ENCODE measurements at regions not wholly inside any gene's neighbourhood (a gene's known extent, or its start where the extent isn't known, plus 50 kb on each side); places are given as distances from the start of the nearest gene placed in this dataset.

DNA sequence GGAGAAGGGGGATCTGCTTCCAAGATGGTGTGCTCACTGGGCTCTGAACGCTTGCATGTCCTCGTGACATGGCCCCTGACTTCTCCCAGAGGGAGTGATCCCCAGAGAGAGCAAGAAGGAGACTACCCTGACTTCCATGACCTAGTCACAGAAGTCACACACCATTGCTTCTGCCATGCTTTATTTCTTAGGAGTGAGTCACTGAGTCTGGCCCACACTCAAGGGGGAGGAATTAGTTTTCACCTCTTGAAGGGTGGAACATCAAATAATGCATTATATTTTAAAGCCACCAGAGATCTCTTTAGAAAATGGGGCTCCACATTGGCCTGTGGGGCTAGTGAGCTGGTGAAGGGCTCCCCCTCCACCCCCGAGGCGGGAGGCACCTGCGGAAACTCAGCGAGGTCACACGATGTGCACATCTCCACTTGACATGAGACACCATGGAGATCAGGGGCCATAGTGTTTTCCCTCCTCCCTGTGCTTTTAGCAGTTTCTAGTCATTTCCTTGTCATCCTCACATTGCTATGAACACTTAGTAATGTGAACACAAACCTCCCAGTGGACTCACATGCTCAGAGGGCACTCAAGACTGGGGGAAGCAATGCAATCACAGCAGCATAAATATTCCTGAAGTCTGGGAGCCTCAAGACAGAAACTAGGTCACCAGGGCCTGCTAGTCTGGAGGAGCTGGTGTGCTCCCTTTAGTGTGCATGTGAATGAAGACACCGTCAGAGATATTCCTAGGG is 87.4 kb upstream of the FZD10 start:
- no peak for DNase-seq

DNA sequence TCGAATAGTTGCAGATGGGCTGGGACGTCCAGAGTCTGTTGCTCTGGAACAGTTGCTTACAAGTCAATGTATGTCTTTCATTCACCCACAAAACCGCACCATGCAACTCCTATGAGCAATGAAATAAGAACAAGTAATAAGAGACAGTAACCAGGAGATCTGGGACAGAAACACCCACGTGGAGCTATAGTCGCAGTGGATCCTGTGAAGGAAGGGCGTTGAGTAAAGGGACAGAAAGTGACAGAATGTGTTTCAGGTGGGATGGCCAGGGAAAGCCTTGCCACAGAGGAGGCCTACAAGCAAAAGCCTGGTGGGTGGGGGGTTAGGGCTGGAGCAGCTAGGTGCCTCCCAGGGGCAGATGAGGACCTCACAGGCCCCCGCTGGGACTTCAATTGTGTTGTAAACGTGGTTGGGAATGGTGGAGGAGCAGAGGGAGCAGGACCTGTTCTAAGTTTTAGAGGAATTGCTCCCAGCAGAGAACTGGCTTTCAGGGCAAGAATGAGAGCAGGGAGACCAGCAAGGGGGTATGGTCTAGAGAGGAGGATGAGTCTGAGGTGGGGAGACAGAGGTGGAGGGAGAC is 86.7 kb upstream of the FZD10 start:
- DNase-seq = no peak

GRCh38 chr12:130076126-130076525 is 86.1 kb upstream of the FZD10 start:
- DNase-seq = no peak

- DNase-seq = no peak
These were observed 85.5 kb upstream of the FZD10 start for GRCh38 chr12:130076752-130077151.

DNA sequence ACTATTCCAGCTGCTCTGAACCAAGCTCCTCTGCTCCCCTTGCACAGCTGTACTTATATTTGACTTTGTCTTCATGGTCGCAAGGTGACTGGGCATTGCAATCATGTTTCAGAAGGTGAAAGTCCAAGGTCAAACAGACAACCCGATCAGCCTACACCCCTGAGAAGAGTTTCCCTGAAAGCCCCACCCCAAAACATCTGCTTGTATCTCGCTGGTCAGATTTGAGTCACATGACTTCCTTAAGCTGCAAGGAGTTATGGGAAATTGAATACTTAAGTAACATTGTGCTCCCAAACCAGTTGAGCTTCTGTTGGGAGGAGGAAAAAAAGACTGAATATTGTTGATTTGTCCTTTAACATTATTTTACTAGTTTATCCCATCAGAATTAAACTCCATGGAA is 83.4 kb upstream of the FZD10 start:
- DNase-seq = no peak

DNA sequence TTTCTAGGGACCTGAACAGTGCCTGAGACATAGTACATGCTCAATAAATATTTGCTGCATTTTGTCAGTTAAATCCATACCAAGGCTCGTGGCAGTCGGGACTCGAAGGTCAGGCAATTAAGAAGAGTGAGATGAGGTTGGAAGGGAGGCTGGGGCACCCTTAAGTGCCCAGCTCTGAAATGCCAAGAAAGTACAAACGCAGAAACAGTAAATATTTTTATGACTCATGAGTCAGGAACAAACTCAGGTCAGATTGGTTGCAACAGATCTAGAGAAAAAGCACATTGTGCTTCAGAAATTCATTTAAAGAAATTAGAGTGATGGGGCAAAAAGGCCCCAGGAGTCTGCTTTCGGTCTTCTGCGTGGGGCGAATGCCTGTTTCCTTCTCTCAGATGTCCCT is 83.0 kb upstream of the FZD10 start:
- no peak for DNase-seq

GRCh38 chr12:130080205-130080604 is 82.1 kb upstream of the FZD10 start:
- no peak for DNase-seq

DNA sequence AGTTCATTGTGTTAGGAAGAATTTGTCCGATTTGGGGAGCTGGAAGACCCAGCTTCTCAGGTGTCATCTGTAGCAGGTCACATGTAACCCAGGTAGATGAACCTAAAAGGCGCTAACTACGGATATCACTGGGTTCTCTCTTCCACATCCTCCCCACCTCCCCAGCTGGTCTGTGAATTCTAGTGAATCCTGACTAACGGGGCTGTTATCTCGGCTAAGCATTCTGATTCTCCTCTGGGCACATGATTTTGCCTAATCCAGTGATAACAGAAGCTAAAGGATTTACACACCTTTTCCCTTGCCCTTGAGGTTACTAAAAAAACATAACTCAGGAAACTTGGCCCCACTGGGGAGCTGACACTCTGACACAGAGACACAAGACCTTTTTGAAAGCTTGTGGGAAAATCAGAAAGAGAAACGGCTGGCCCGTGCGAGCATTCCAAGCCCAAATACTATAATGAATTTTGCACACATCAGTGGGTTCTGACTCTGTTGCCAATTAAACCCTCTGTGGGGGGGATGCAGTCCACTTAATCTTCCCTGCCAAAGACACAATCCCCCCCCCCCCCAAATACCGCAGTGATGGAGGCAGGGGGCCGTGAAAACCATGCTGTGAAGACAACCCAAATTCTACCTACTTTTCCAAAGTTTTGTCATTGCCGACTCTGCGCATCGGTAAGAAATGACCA is 81.0 kb upstream of the FZD10 start:
- no peak for DNase-seq

DNA sequence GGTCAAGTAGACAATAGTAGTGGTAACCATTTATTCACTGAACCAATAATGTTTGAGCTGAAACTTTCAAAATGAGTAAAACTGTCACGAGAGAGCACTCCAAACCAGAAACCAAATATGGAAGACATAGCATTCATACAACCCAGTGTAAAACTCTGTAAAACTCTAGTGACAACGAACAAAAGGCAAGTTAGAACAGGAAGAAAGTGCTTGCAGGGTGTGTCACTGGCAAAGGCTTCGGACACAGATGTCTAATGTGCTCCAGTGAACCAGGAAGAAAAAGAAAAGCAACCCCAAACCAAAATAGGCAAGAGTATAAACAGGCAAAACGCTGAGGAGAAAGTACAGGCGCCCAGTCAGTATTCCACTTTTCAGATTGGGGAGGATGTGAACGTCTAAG is 79.3 kb upstream of the FZD10 start:
- DNase-seq = no peak

GRCh38 chr12:130083734-130084133 is 78.5 kb upstream of the FZD10 start:
- no peak for DNase-seq

DNA sequence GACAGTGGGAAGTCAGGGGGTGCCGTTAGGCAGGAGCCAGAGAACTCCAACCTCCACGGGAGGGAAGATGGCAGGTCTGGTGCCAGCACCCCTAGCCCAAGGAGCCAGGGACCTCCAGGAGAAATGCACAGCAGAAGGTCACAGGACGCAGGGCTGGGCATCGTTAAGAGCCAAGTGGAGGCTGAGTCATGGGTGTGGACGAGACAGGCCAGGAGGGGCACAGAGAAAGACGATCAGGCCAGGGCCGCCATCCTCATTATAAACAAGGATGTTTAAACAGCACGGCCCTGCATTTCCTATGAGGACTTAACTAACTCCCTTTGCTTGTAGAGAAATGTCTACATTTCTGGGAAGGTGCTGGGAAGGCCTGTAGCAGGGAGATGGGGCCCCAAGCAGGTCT is 77.9 kb upstream of the FZD10 start:
- no peak for DNase-seq

GRCh38 chr12:130086248-130086647 is 76.0 kb upstream of the FZD10 start:
- DNase-seq = no peak

GRCh38 chr12:130086797-130087196 is 75.5 kb upstream of the FZD10 start:
- no peak for DNase-seq

DNA sequence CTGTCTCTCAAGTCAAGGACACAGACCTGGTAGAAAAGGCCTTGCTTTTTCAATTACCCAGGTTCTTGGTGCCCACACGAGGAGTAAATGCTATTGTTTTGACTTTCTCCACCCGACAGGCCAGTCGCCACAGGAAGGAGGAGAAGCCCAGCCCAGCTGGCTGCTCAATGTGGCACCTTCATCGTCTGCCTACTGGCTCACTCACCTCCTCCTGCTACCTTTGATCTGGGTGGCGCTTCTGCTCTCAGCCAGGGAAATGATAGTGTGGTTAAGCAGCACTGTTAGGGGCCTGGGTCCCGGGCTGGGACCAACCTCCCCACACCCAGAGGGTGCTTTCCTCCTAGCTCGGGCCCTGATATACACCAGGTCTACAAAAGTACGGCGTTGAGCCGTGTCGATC is 75.0 kb upstream of the FZD10 start:
- no peak for DNase-seq

- DNase-seq = no peak
These were observed 73.8 kb upstream of the FZD10 start for GRCh38 chr12:130088504-130088903.

DNA sequence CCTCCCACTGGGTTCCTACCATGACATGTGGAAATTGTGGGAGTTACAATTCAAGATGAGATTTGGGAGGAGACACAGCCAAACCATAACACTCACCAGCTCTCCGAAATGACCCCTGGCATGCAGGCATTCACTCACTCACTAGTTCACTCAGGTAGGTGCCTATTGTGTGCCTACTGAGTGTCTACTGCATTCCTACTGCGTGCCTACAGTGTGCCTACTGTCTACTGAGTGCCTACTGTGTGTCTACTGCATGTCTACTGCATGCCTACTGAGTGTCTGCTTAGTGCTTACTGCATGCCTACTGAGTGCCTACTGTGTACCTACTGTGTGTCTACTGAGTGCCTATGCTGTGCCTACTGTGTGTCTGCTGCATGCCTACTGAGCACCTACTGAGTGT is 71.7 kb upstream of the FZD10 start:
- no peak for DNase-seq

GRCh38 chr12:130093380-130093779 is 68.9 kb upstream of the FZD10 start:
- DNase-seq = no peak

DNA sequence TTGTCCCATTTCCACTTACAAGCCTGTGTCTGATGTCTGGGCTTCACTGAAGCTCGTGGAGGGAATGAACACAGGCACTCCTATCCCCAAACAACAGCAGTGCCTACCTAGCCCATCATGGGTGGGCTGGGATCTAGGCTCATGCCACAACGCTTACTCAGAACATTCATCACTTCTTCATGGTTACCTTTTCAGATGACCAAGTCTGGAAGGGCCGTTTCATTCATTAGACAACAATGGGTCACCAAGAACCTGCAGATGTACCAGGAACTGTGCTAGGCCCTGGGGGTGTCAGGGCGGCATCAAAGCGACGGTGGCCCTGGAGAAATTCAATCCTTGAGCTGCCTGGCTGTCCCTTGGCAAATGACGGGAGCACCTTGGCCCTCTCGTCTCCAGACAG is 64.9 kb upstream of the FZD10 start:
- no peak for DNase-seq

- DNase-seq = no peak
These were observed 64.4 kb upstream of the FZD10 start for GRCh38 chr12:130097798-130098255.

GRCh38 chr12:130098301-130099005 is 63.8 kb upstream of the FZD10 start:
- DNase-seq = no peak

DNA sequence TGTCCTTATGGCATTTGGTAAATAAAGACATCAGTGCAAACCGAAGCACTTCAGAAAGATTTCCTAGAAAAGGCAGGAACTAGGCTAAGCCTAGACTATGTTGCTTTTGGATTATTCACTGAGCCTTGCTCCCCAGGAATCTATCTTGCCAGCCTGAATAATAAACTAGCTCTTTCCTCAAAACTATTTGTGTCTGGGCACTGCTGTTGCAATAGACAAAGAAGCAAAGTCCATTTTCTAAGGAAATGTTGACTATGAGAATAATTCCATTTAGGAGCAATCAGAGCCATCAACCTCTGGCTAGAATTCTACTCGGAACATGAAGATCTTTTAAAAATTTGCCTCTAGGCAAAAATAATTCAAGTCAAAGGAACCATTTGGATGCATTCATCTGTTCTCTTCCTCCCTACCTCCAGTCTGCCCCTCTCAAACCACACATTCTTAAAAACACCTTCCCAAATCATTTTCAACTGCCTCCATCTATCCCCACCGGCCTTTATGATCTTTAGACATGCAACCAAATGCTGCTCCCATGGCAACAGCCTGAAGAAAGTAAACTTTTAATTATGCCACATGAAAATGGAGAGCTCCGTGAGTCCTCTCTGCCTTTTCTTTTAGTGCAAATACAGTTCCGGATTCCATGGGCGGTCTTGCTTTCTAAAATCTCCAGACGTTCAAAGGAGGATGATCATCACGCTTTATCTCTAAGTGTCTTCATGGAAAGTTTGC is 61.5 kb upstream of the FZD10 start:
- no peak for DNase-seq

- DNase-seq = no peak
These were observed 60.9 kb upstream of the FZD10 start for GRCh38 chr12:130101370-130101769.

GRCh38 chr12:130102266-130102665 is 60.0 kb upstream of the FZD10 start:
- no peak for DNase-seq
